ENCODE measurements at regions not wholly inside any gene's neighbourhood (a gene's known extent, or its start where the extent isn't known, plus 50 kb on each side); places are given as distances from the start of the nearest gene placed in this dataset.

GRCh38 chr6:140932909-140933308 is 1199.8 kb upstream of the GJE1 start:
- H3K4me3 Mint-ChIP-seq (ENCODE audit: unreplicated experiment): no peak overlapping the region
- H3K4me1 Mint-ChIP-seq (ENCODE audit: low read depth, unreplicated experiment): peaks cover 13% of the 10 kb centered on the region
- intact Hi-C loops (cut with micrococcal nuclease; ENCODE audit: unreplicated experiment): loop anchor here (5.0 kb wide), 1 partner anchor 94 kb away; no protein-coding TSS in a partner anchor
- H3K4me1 ChIP-seq: 0 out of 2 replicates have a peak, but pooled peaks cover 12% of the 10 kb centered on the region
- no TSS peak for BruUV-seq (replicated peaks)
- no peaks in the 10 kb centered on the region for H3K27me3 ChIP-seq (replicated peaks; ENCODE audit: control insufficient read depth, insufficient read depth, low read length)
- H3K36me3 Mint-ChIP-seq (ENCODE audit: insufficient read depth, unreplicated experiment): no peaks in the 10 kb centered on the region
- no peak for DNase-seq
- H3K27ac Mint-ChIP-seq (ENCODE audit: unreplicated experiment): no peak overlapping the region
- no peak overlapping the region for H3K4me3 ChIP-seq (ENCODE audit: low read depth, low read length)
- POLR2A ChIA-PET: no interaction called here
- H3K27me3 Mint-ChIP-seq (ENCODE audit: insufficient read depth, unreplicated experiment): no peaks in the 10 kb centered on the region
- no peaks in the 10 kb centered on the region for H3K36me3 ChIP-seq (ENCODE audit: control insufficient read depth, insufficient read depth, low read length)
- CTCF ChIA-PET: no interaction called here
- no peaks in the 10 kb centered on the region for H3K9me3 ChIP-seq
- peaks cover 19% of the 10 kb centered on the region for H3K9me3 Mint-ChIP-seq (ENCODE audit: unreplicated experiment)
- TF ChIP-seq, protein P1, sequence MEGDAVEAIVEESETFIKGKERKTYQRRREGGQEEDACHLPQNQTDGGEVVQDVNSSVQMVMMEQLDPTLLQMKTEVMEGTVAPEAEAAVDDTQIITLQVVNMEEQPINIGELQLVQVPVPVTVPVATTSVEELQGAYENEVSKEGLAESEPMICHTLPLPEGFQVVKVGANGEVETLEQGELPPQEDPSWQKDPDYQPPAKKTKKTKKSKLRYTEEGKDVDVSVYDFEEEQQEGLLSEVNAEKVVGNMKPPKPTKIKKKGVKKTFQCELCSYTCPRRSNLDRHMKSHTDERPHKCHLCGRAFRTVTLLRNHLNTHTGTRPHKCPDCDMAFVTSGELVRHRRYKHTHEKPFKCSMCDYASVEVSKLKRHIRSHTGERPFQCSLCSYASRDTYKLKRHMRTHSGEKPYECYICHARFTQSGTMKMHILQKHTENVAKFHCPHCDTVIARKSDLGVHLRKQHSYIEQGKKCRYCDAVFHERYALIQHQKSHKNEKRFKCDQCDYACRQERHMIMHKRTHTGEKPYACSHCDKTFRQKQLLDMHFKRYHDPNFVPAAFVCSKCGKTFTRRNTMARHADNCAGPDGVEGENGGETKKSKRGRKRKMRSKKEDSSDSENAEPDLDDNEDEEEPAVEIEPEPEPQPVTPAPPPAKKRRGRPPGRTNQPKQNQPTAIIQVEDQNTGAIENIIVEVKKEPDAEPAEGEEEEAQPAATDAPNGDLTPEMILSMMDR (IDR thresholded peaks at IDR 0.05; ENCODE audit: insufficient read depth in 1 of 2, low read depth in 1 of 2, low read length in 1 of 2, severe bottlenecking in 1 of 2, unreplicated experiment in 1 of 2): no peak

GRCh38 chr6:140931581-140931980 is 1201.1 kb upstream of the GJE1 start:
- DNase-seq: no peak
- 0 out of 2 replicates have a peak, but pooled peaks cover 12% of the 10 kb centered on the region for H3K4me1 ChIP-seq
- H3K36me3 ChIP-seq (ENCODE audit: control insufficient read depth, insufficient read depth, low read length): no peaks in the 10 kb centered on the region
- intact Hi-C loops (cut with micrococcal nuclease; ENCODE audit: unreplicated experiment): loop anchor here (5.0 kb wide), 1 partner anchor 96 kb away; no protein-coding TSS in a partner anchor
- no peak overlapping the region for H3K4me3 ChIP-seq (ENCODE audit: low read depth, low read length)
- Mint-ChIP-seq H3K27ac (ENCODE audit: unreplicated experiment) (no peak overlapping the region), H3K4me1 (ENCODE audit: low read depth, unreplicated experiment) (peaks cover 13% of the 10 kb centered on the region), H3K27me3 (ENCODE audit: insufficient read depth, unreplicated experiment) (no peaks in the 10 kb centered on the region), H3K9me3 (ENCODE audit: unreplicated experiment) (peaks cover 26% of the 10 kb centered on the region), H3K4me3 (ENCODE audit: unreplicated experiment) (no peak overlapping the region), H3K36me3 (ENCODE audit: insufficient read depth, unreplicated experiment) (no peaks in the 10 kb centered on the region)
- TF ChIP-seq, protein P1 (IDR thresholded peaks at IDR 0.05; ENCODE audit: insufficient read depth in 1 of 2, low read depth in 1 of 2, low read length in 1 of 2, severe bottlenecking in 1 of 2, unreplicated experiment in 1 of 2): no peak
- H3K9me3 ChIP-seq: no peaks in the 10 kb centered on the region
- no TSS peak for BruUV-seq (replicated peaks)
- POLR2A ChIA-PET: no interaction called here
- CTCF ChIA-PET: interaction anchor here (0.5 kb wide), 1 partner anchor 72 kb away, joined by 4 read pairs; no protein-coding TSS in a partner anchor
- no peaks in the 10 kb centered on the region for H3K27me3 ChIP-seq (replicated peaks; ENCODE audit: control insufficient read depth, insufficient read depth, low read length)

GRCh38 chr6:140929121-140929520 is 1203.6 kb upstream of the GJE1 start:
- peaks cover 13% of the 10 kb centered on the region for H3K4me1 Mint-ChIP-seq (ENCODE audit: low read depth, unreplicated experiment)
- no peaks in the 10 kb centered on the region for H3K36me3 ChIP-seq (ENCODE audit: control insufficient read depth, insufficient read depth, low read length)
- CTCF ChIA-PET: no interaction called here
- POLR2A ChIA-PET: no interaction called here
- H3K36me3 Mint-ChIP-seq (ENCODE audit: insufficient read depth, unreplicated experiment): no peaks in the 10 kb centered on the region
- H3K4me1 ChIP-seq: 0 out of 2 replicates have a peak, but pooled peaks cover 12% of the 10 kb centered on the region
- H3K27me3 ChIP-seq (replicated peaks; ENCODE audit: control insufficient read depth, insufficient read depth, low read length): no peaks in the 10 kb centered on the region
- peaks cover 26% of the 10 kb centered on the region for H3K9me3 Mint-ChIP-seq (ENCODE audit: unreplicated experiment)
- H3K27me3 Mint-ChIP-seq (ENCODE audit: insufficient read depth, unreplicated experiment): no peaks in the 10 kb centered on the region
- no peak overlapping the region for H3K4me3 ChIP-seq (ENCODE audit: low read depth, low read length)
- H3K9me3 ChIP-seq: no peaks in the 10 kb centered on the region
- H3K27ac Mint-ChIP-seq (ENCODE audit: unreplicated experiment): no peak overlapping the region
- TF ChIP-seq, protein P1 (IDR thresholded peaks at IDR 0.05; ENCODE audit: insufficient read depth in 1 of 2, low read depth in 1 of 2, low read length in 1 of 2, severe bottlenecking in 1 of 2, unreplicated experiment in 1 of 2): no peak
- no peak overlapping the region for H3K4me3 Mint-ChIP-seq (ENCODE audit: unreplicated experiment)
- BruUV-seq (replicated peaks): no TSS peak
- no peak for DNase-seq
- intact Hi-C loops (cut with micrococcal nuclease; ENCODE audit: unreplicated experiment): no loop called here
